Gastrocnemius medialis (tissue), 4 donors: ENCODE measurements at regions not wholly inside any gene's neighbourhood (a gene's known extent, or its start where the extent isn't known, plus 50 kb on each side); places are given as distances from the start of the nearest gene placed in this dataset.

Experiments used
- CTCF ChIP-seq, 5 experiments: fragments of 450-650 bp in 3 of 5; fragments of 200-600 bp in 2 of 5; sonication (generic) in 2 of 5; IDR thresholded peaks in 4 of 5; conservative IDR thresholded peaks in 1 of 5; 1 replicate in 4 of 5; 2 replicates in 1 of 5; pipeline ENCODE4 v1.5.1; 2016 to 2019; ENCODE audit warnings: antibody characterized with exemption in 5 of 5, mild to moderate bottlenecking in 3 of 5, moderate library complexity in 3 of 5
- POLR2A ChIP-seq, 2 donors: fragments of 450-650 bp; IDR thresholded peaks; one replicate each; pipeline ENCODE4 v1.6.1; 2017; ENCODE audit warnings: antibody characterized with exemption in 2 of 2, mild to moderate bottlenecking in 2 of 2, moderate library complexity in 2 of 2

- TF ChIP-seq CTCF (IDR thresholded peaks at IDR 0.05 in 4 of 5, conservative IDR thresholded peaks at IDR 0.05 in 1 of 5), result no peak
- no peak for TF ChIP-seq POLR2A (IDR thresholded peaks at IDR 0.05)
Observed at GRCh38 chr20:24063100-24063499, 74.5 kb upstream of the GGTLC1 start.
